GM19035 (cell line): ENCODE measurements at regions not wholly inside any gene's neighbourhood (a gene's known extent, or its start where the extent isn't known, plus 50 kb on each side); places are given as distances from the start of the nearest gene placed in this dataset.
"Not testable (repeated sequence)": the region's sequence is repeated elsewhere in the genome, so short reads cannot be mapped to it uniquely, and the experiment has no call there.

Experiments used
- ATAC-seq: cut with Tn5 transposase; IDR thresholded peaks from one replicate; pipeline ENCODE4 v1.9.1; 2021; ENCODE audit not compliant: unreplicated experiment

DNA sequence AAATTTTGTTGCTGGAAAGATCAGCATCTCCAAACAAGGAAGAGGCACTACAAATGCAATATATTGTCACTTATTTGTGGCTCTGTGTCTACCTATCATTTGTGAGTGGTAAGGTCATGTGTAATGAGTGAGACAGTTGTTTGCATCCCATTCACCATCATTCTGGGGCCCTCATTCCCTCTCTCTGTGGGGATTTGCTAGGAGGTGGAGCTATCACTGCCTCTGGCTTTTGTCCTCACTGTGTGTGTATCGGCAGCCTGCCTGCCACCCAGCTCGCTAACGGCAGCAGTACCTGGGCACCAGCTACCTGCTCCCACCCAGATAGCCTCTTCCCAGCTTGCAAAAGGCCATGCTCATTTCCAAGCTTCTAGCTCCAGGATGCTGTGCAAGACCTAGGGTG is 379.2 kb upstream of the ZFHX3 start:
- ATAC-seq = no peak

DNA sequence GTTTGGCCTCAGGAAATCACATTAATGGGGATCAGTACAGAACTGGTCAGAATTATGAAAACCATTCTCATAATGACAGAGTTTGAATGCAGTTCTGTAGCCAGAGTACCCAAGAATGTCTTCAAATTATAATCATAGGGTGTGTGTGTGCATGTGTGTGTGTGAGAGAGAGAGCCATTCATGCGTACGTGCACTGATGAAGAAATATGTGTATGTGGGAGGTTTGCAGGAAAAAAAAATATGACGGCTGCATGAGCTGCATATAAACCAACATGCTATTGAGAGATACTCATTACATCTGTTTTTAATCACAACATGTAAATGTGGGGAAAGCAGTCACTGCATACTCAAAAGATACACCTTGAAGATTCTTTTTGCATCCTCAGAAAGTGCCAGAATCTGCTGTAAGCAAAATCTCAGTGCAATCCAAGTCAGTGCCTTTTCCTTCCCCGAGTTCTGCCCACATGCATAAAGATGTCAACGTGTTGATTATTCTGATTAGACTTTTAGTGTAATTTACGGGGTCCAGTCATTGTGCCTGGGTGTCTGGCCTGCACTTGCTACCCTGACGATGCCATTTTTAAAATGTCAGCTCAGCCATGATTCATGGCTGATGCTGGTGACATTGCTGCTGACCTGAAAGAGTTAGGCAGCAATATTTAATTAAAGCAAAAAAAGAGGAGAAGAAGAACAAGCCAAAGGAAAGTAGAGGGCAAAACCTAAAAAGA is 378.7 kb upstream of the ZFHX3 start:
- ATAC-seq = no peak

DNA sequence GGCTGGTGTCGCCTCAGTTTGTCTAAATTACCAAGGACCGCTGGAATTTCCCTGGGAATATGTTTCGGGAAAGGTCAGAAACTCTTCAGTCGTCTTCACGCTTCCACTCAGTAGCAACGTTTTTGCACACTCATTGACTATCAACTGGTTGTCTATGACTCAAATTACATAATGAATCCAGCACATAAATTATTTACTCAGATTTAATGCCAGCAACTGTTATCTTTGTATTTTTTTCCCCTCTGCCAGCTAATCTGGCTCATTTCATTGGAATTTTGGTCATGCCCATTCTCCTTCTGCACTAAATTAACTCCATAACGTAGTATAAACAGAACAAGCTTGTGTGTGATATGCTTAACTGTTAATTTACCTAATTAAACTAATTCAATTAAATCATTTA is 372.7 kb upstream of the ZFHX3 start:
- no peak for ATAC-seq

DNA sequence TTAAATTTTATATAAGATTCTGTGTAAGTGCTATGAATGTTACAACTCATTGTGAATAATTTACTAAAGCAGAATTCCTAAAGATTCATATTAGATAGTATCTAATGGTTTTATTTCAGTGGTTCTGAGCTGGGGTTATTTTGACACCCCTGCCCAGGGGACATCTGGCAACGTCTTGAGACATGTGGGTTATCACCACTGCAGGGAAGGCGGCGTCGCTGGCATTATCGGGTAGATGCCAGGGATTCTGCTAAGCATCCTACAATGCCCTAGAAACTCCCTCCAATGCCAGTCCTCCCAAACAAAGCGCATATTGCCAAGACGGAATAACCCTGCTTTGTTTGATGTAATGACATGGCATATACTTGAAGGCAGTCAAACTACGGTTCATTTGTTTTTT is 372.3 kb upstream of the ZFHX3 start:
- ATAC-seq = no peak

DNA sequence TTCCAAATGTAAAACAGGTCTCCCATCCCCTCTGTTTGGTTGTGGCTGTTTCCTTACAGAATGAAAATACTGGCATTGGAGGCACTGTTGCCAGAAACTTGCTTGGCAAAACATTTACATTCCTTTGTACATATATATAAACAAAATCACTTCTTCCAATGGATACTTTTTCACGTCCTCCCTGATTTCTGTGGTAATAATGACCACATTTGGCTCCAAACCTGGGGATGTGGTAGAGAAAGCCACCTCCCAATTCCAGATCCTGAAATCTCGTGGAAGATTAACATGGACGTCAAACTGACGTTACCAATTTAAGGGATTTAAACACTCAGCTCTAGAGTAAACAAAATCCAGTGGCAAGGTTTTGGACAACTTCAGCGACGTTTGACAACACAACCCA is 370.8 kb upstream of the ZFHX3 start:
- ATAC-seq = no peak

DNA sequence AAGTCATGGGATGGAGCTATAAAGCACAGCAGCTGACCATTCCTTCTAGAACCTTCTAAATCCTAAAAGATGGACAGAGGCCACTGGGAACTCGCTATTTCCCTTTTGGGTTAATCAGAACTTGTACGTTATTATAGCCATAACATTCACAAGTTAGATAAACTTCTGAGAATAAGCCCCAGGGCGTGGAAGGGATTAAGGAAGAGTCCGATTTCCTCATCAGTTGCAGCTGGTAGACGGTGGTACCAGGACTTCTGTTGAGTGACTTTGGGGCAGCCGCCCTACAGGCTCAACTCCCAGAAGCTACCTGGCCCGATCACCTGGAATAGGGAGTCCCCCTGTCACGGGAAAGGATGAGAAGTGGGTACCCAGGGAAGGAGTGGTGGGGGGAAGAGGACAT is 370.1 kb upstream of the ZFHX3 start:
- ATAC-seq = no peak

DNA sequence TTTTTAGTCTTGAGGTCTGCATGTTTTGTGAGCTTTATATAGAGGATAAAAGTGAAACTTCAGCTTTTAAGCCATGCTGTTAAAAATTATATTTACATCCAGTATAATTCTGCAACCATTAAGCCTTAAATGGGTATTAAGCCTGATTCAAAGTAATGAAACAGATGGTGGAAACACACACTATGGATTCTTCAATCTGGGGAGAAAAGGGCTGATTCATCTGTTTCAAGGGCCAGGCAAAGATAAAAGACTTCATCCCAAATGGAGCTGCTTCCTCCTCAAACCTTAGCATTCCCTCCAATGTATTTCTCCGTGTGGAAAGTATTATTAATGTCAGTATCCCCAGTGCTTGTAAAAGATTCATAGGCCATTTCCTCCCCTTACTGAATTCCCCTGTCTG is 367.4 kb upstream of the ZFHX3 start:
- ATAC-seq = no peak

DNA sequence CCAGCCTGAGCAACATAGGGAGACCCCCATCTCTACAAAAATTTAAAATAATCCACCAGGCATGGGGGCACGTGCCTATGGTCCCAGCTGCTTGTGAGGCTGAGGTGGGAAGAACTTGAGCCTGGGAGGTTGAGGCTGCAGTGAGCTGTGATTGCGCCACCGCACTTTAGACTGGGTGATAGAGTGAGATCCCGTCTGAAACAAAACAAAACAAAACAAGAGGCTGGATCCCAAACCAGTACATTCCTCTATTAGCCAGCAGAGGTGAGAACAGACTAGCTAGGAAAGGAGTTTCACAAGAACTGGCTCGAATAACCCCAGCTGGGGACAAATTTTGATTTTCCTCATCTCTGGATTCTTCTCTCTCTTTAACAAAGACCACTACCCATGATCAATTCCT is 366.7 kb upstream of the ZFHX3 start:
- ATAC-seq = no peak

DNA sequence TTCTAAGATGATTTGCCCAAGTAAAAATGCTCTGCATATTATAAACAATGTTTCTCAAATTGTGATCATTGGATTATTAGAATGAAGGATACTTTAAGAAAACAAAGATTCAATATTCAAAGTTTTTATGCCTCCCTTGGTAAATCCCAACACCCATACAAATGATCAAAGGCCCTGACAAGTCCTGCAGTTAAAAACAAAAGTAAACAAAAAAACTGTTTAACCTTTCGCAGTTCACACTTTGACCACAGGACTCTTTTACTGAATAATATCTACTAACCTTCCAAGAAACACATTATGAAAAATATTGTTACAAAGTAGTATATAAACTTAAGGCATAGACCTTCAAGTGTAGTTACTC is 365.9 kb upstream of the ZFHX3 start:
- ATAC-seq = no peak

DNA sequence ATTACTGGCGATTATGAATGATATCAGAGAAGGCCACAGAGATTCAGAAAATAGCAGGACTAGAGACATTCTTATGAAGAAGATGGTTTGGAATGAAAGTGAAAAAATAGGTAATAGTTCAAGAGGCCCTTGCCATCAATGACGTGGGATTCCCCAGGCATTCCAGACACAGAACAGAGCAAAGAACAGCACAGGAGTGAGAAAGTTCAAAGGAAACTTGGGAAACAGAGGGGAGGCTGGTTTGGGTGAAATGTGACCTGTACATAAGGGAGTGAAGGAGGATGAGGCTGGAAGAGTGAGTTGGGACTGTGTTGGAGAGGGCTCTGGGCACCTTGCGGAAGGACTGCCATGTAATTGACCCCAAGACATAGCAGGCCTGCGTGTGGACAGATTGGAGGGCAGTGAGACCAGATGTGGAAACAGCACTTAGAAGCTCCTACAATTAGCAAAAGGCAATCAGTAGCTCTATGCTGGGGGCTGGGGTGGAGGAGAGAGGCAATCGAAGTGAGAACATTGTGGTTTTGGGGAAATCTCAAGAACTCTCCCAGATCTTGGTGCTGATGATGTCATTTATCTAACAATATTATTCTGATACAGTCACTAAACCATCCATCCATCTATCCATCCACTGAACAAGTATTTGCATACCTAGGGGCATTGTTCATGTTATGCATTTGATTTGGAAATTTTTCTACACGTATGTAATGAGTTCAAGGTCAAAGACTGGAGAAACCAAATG is 365.3 kb upstream of the ZFHX3 start:
- ATAC-seq = no peak

DNA sequence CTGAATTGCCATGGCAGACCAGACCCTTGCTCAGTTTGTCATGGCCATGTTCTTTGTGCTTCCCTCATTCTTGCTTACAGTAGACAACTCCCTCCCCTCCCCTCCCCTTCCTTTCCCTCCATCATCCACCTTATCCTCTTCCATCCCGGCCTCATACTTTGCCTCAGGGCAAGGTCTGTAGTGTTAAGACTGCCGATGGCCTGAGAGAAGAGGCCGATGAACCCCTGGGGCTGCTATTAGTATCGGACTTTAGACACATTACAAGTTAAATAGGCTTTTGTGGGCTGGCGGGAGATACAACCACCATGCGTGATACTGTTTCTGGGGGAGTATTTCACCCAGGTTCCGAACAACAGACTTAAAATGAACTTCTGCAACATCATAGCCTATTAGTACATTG is 364.5 kb upstream of the ZFHX3 start:
- no peak for ATAC-seq

DNA sequence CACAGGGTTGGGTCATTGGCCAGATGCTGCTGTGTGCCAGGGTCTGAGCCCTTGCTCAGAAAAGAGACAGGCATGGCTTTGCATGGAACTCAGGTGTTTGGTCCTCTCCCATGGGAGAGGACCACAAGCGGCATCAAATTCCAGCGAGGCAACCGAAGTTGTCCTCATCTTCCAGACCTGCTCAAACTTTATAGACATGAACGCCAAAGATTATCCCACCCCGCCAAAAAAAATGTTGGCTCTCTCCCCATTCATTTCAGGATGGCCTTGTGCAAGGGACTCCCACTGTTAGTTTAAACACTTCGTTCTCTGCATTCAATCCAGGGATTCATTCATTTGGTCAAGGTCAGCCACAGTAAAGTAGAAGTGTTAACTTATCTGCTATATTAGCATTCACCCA is 360.8 kb upstream of the ZFHX3 start:
- no peak for ATAC-seq

DNA sequence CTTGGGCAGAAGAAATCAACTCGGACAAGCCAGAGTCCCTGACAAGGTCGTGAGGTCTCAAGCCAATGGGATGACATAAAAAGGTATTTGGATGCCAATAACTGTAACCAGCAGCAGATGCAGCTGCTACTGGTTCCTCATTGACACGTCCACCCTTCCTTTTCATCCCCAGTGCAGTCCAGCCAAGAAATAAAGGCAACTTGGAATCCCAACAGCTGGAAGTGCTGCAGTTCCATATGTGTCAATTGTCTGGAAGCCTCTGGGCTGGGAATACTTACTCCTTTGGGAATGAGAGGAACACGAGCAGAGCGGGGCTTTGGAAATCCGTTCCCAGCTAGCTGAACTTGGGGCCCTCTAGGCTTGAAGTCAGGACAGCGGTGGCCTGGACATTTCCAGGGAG is 360.4 kb upstream of the ZFHX3 start:
- ATAC-seq = no peak

DNA sequence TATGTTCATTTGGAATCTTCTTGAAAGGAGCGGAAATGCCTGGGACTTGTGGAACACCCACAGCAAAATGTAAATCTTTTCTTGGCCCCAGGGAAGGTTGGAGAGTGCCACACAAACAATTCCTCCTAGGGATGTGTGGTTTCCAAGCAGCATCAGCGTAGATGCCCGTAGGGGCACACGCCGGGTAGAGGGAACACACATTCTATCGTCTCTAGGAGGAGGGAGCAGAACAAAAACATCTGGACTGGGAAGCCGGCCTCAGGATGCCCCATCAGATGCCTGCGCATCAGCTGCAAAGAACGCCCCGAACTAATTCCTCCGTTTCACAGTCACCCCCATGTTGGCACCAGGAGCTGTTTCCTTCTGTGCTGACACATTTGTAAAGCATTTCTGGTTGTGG is 357.9 kb upstream of the ZFHX3 start:
- no peak for ATAC-seq

DNA sequence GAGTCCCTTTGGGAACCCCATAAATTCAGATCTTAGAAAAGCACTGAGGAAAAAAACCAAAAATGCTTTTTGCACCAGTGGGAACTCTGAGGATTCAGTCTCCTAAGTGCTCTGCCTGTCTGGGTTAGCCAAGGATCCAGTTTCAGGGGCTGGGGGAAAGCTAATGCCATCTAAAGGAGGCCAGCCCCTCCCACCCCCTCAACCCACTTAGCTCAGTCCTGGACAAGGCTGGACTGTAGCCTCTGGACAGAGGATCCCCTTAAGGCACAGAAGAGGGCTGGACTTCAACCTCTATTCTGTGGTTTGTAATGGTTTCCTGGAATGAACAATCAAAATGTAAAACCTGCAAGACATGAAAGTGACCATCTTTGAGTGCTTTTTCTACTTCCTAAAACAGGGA is 356.1 kb upstream of the ZFHX3 start:
- no peak for ATAC-seq

DNA sequence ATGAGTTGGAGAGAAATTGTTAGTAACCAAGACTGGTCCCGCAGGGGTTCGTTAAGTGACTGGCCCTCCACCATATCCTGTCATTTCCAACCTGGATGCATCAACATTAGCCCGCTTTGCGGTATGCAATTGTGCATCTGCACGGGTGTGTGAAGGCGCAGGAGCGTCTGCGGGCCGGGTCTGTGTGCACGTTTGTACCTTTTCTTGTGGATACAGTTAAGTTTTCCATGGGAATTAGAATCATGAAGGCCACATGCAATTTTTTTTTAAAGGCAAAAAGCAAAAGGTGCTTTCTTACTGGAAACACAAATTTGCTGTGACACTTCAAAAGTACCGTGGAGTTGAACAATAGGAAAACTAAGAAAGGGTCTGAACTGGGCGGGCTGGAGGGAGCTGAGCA is 355.4 kb upstream of the ZFHX3 start:
- ATAC-seq = no peak

DNA sequence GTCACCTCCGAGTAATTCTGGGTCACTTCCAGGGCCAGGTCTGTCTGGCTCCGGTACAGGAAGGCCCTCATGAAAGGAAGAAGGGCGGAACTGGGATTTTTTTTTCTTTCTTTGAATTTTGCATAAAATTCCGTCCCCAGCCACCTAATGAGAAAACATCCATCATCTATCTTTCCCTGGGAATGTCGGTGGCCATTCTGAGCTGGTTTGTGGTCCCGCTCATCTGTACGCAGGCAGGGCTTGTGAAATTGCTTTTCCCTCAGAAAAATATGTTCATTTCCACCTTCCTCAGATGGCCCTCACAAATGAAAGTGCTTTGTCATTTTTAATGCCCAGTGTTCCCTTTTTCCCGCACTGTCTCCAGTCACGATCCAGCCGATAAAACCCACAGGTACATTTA is 353.0 kb upstream of the ZFHX3 start:
- no peak for ATAC-seq

DNA sequence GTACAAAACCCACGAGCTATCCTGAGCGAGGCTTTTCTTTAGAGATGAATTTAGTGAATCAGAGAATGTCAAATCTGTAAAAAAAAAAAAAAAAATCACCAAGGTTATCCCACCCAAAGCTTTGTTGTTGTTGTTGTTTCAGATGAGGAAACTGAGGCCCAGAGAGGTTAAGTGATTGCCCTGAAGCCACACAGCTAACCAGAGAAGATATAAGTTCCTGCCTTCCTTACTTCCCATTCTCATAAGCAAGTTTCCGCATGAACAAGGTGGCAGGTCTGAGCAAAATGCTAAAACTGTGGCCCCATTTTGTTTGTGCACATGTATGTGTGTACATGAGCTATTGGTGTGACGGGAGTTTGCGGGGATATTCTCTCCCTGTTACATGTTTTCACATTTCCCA is 352.1 kb upstream of the ZFHX3 start:
- no peak for ATAC-seq

DNA sequence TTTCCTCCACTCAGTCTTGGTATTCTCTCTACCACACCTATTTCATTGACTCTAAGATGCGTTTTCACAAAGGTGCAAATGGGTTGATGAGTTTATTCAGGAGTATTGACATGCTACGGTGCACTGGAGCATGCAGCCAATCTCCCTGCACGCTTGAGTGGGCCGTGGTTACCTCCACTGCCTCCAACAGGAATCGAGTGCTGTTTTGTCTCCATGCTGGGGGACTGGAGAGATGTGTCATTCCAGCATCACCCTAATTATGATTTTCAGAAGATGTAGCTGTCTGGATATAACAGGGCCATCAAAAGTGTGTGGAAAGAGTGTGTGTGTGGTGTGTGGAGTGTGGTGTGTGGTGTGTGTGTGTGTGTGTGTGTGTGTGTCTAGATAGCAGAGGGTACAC is 351.6 kb upstream of the ZFHX3 start:
- no peak for ATAC-seq

DNA sequence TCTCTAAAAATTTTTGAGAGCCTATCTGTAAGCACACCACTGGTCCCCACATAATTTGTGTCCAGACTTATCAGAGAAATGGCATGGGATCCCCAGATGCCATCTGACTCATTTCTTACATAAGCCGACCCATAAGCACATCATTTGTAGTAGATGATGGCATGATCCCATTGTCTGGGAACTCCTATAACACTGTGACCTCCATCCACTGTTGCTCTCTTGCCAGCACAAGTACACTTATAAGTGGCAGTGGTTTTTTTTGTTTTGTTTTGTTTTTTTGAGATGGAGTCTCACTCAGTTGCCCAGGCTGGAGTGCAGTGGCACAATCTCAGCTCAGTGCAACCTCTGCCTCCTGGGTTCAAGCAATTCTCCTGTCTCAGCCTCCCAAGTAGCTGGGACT is 350.7 kb upstream of the ZFHX3 start:
- not testable (repeated sequence) for ATAC-seq

DNA sequence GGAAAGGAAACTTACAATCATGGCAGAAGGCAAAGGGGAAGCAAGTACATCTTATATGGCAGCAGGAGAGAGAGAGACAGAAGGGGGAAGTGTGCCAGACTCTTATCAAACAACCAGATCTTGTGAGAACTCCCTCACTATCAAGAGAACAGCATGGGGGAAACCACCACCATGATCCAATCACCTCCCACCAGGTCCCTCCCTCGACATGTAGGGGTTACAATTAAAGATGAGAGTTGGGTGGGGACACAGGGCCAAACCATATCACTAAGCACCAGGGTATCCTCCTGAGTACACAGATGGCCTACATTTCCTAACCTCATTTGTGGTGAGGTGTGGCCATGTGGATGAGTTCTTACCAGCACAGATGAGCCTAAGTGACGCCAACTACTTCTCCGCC is 348.6 kb upstream of the ZFHX3 start:
- no peak for ATAC-seq

DNA sequence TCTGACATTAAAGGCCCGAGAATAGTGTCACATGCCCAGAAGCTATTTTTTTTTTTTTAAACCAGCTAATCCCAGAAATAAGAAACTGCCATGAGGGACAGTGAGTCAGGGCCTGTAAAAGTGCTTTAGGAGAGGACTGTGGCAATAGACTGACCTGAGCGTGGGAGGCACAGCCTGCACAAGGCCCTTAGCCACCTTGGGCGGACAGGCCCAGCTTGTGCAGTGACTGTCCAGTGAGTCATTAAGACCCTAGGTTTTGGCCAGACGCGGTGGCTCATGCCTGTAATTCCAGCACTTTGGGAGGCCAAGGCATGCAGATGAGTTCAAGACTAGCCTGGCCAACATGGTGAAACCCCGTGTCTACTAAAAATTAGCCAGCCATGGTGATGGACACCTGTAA is 343.0 kb upstream of the ZFHX3 start:
- no peak for ATAC-seq

DNA sequence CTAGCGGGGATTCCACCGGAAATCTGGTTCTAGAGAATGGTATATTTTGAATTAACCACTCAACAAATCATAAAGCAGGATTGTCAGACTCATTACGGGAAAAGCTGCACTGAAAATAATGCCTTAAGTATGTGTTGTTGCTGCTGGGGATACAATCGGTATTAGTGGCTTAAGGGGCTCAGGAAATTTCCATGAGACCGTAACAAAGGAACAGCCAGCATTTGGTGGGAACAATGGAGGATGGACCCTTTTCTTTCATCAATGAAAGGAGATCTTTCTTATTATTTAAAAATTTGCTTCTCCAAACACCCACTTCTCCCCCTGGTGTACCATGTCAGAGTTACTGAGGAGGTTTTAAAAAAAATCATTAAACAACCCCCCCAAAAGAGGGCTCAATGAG is 342.6 kb upstream of the ZFHX3 start:
- no peak for ATAC-seq
